ENCODE measurements at regions not wholly inside any gene's neighbourhood (a gene's known extent, or its start where the extent isn't known, plus 50 kb on each side); places are given as distances from the start of the nearest gene placed in this dataset.

DNA sequence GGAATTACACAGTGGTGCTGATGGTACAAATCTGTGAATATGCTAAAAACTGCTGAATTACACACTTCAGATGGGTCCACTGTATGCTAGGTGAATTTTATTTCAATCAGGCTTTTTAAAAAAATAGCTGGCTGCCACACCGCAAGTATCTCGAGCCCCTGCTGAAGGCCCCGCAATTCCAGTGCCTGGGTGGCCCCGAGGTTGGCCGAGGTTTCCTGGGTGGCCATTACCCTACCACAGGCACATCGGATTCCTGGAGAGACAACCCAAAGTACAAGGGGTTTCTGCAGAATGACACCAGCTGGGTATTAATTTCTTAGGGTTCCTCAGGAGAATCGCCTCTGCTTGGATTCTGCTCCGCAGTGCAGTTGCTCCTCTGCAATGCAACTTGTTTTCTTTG, 127.8 kb downstream of the C16orf95 start:
- peaks cover 5% of the 10 kb centered on the region for H3K36me3 Mint-ChIP-seq (ENCODE audit: low read depth)
- no peak overlapping the region for H3K27ac Mint-ChIP-seq
- H3K27me3 Mint-ChIP-seq (ENCODE audit: low read depth), result no peaks in the 10 kb centered on the region
- H3K4me1 Mint-ChIP-seq (ENCODE audit: low read depth), result no peaks in the 10 kb centered on the region
- CTCF ChIA-PET, result no interaction called here
- DNase-seq (no peak), ATAC-seq (no peak)
- H3K4me3 Mint-ChIP-seq, result no peak overlapping the region
- POLR2A ChIA-PET, result no interaction called here
- no peaks in the 10 kb centered on the region for H3K9me3 Mint-ChIP-seq (ENCODE audit: insufficient read depth)

GRCh38 chr16:87190288-87191230, 126.6 kb downstream of the C16orf95 start:
- H3K27ac Mint-ChIP-seq, result no peak overlapping the region
- H3K36me3 Mint-ChIP-seq (ENCODE audit: low read depth), result peaks cover 5% of the 10 kb centered on the region
- DNase-seq (no peak), ATAC-seq (no peak)
- ChIA-PET CTCF (no interaction called here), POLR2A (no interaction called here)
- H3K9me3 Mint-ChIP-seq (ENCODE audit: insufficient read depth), result no peaks in the 10 kb centered on the region
- no peaks in the 10 kb centered on the region for H3K27me3 Mint-ChIP-seq (ENCODE audit: low read depth)
- no peaks in the 10 kb centered on the region for H3K4me1 Mint-ChIP-seq (ENCODE audit: low read depth)
- no peak overlapping the region for H3K4me3 Mint-ChIP-seq

GRCh38 chr16:87192452-87193073, 124.6 kb downstream of the C16orf95 start:
- CTCF ChIA-PET, result no interaction called here
- no peaks in the 10 kb centered on the region for H3K9me3 Mint-ChIP-seq (ENCODE audit: insufficient read depth)

GRCh38 chr16:87194172-87194571, 123.0 kb downstream of the C16orf95 start:
- CTCF ChIA-PET, result no interaction called here
- no peak for ATAC-seq
- no peaks in the 10 kb centered on the region for H3K36me3 Mint-ChIP-seq (ENCODE audit: low read depth)
- no peaks in the 10 kb centered on the region for H3K27me3 Mint-ChIP-seq (ENCODE audit: low read depth)
- H3K9me3 Mint-ChIP-seq (ENCODE audit: insufficient read depth), result no peaks in the 10 kb centered on the region
- H3K4me1 Mint-ChIP-seq (ENCODE audit: low read depth), result no peaks in the 10 kb centered on the region
- POLR2A ChIA-PET, result no interaction called here
- no peak for DNase-seq
- H3K4me3 Mint-ChIP-seq, result no peak overlapping the region
- no peak overlapping the region for H3K27ac Mint-ChIP-seq

More at GRCh38 chr16:87192452-87193073, 124.6 kb downstream of the C16orf95 start:
- Mint-ChIP-seq H3K27me3 (ENCODE audit: low read depth) (no peaks in the 10 kb centered on the region), H3K4me3 (no peak overlapping the region), H3K27ac (no peak overlapping the region), H3K4me1 (ENCODE audit: low read depth) (no peaks in the 10 kb centered on the region), H3K36me3 (ENCODE audit: low read depth) (no peaks in the 10 kb centered on the region)
- ATAC-seq, result no peak
- POLR2A ChIA-PET, result no interaction called here
- DNase-seq, result no peak

- H3K4me1 Mint-ChIP-seq (ENCODE audit: low read depth), result no peaks in the 10 kb centered on the region
- ChIA-PET POLR2A (no interaction called here), CTCF (no interaction called here)
- no peaks in the 10 kb centered on the region for H3K9me3 Mint-ChIP-seq (ENCODE audit: insufficient read depth)
- DNase-seq, result no peak
- no peak overlapping the region for H3K27ac Mint-ChIP-seq
- no peak overlapping the region for H3K4me3 Mint-ChIP-seq
- H3K27me3 Mint-ChIP-seq (ENCODE audit: low read depth), result no peaks in the 10 kb centered on the region
- no peaks in the 10 kb centered on the region for H3K36me3 Mint-ChIP-seq (ENCODE audit: low read depth)
- ATAC-seq, result no peak
These were observed 122.0 kb downstream of the C16orf95 start for GRCh38 chr16:87195161-87195560.

GRCh38 chr16:87196231-87196630, 121.0 kb downstream of the C16orf95 start:
- Mint-ChIP-seq H3K27ac (no peak overlapping the region), H3K9me3 (ENCODE audit: insufficient read depth) (no peaks in the 10 kb centered on the region), H3K27me3 (ENCODE audit: low read depth) (no peaks in the 10 kb centered on the region), H3K4me1 (ENCODE audit: low read depth) (no peaks in the 10 kb centered on the region), H3K36me3 (ENCODE audit: low read depth) (no peaks in the 10 kb centered on the region), H3K4me3 (no peak overlapping the region)
- ATAC-seq (no peak), DNase-seq (no peak)
- POLR2A ChIA-PET, result no interaction called here
- CTCF ChIA-PET, result no interaction called here

DNA sequence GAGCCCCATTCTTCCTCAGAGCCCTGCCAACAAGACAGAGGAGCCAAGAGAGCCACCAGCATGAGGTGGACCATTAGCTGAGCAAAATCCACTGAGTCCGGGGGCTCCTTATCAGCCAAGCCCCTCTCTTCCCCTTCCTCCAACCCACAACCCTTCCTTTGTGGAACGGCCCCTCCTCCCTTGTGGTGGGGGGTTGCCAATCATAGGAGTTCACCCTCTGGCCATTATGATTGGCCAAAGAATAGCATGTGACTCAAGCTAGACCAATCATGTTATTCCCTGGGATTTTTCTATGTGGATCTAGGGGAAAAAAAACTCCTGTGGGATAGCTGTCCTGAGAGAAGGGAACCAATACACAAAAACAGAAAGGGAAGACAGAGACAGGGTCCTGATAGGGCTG, 120.5 kb downstream of the C16orf95 start:
- Mint-ChIP-seq H3K9me3 (ENCODE audit: insufficient read depth) (no peaks in the 10 kb centered on the region), H3K27ac (no peak overlapping the region), H3K36me3 (ENCODE audit: low read depth) (no peaks in the 10 kb centered on the region), H3K4me3 (no peak overlapping the region), H3K27me3 (ENCODE audit: low read depth) (no peaks in the 10 kb centered on the region), H3K4me1 (ENCODE audit: low read depth) (no peaks in the 10 kb centered on the region)
- ChIA-PET CTCF (no interaction called here), POLR2A (no interaction called here)
- DNase-seq (no peak), ATAC-seq (no peak)

GRCh38 chr16:87198328-87198832, 118.8 kb downstream of the C16orf95 start:
- DNase-seq (no peak), ATAC-seq (no peak)
- H3K27ac Mint-ChIP-seq, result no peak overlapping the region
- H3K9me3 Mint-ChIP-seq (ENCODE audit: insufficient read depth), result no peaks in the 10 kb centered on the region
- H3K27me3 Mint-ChIP-seq (ENCODE audit: low read depth), result no peaks in the 10 kb centered on the region
- ChIA-PET POLR2A (no interaction called here), CTCF (no interaction called here)
- no peak overlapping the region for H3K4me3 Mint-ChIP-seq
- H3K36me3 Mint-ChIP-seq (ENCODE audit: low read depth), result no peaks in the 10 kb centered on the region
- peaks cover 2% of the 10 kb centered on the region for H3K4me1 Mint-ChIP-seq (ENCODE audit: low read depth)

DNA sequence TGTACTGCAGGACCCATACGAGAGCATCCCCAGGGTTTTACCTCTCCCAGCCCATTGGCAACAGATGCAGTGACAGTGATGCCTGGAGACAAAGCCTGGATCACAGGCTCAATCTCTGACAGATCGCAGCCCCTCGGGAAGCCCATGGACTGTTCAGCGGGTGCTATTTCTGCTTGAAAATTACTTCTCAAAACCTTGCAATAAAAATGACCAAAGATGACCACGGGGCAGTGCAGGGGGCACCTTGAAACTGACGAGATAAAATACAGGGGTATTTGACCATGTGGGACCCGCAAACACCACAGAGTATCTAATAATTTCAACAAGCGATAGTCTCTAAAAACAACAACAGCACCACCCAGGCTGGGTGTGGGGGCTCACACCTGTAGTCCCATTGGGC, 118.3 kb downstream of the C16orf95 start:
- DNase-seq (no peak), ATAC-seq (no peak)
- Mint-ChIP-seq H3K27me3 (ENCODE audit: low read depth) (no peaks in the 10 kb centered on the region), H3K4me3 (no peak overlapping the region), H3K4me1 (ENCODE audit: low read depth) (peaks cover 3% of the 10 kb centered on the region), H3K36me3 (ENCODE audit: low read depth) (no peaks in the 10 kb centered on the region), H3K9me3 (ENCODE audit: insufficient read depth) (no peaks in the 10 kb centered on the region), H3K27ac (no peak overlapping the region)
- ChIA-PET CTCF (no interaction called here), POLR2A (no interaction called here)

DNA sequence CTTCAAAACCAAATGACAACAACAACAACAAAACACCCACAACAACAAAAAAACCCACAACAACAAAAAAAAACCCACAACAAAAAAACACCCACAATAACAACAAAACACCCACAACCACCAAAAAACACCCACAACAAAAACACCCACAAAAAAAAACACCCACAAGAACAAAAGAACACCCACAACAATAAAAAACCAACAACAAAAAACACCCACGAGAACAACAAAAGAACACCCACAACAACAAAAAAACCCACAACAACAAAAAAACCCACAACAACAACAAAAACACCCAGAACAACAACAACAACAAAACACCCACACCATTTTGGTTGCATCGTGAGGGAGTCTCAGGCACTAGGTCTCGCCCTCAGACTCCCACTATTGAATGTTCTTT, 117.8 kb downstream of the C16orf95 start:
- ATAC-seq, result no peak
- H3K27ac Mint-ChIP-seq, result no peak overlapping the region
- ChIA-PET CTCF (no interaction called here), POLR2A (no interaction called here)
- no peak overlapping the region for H3K4me3 Mint-ChIP-seq
- no peak for DNase-seq
- no peaks in the 10 kb centered on the region for H3K36me3 Mint-ChIP-seq (ENCODE audit: low read depth)
- no peaks in the 10 kb centered on the region for H3K9me3 Mint-ChIP-seq (ENCODE audit: insufficient read depth)
- H3K27me3 Mint-ChIP-seq (ENCODE audit: low read depth), result peaks cover 2% of the 10 kb centered on the region
- H3K4me1 Mint-ChIP-seq (ENCODE audit: low read depth), result peaks cover 3% of the 10 kb centered on the region

DNA sequence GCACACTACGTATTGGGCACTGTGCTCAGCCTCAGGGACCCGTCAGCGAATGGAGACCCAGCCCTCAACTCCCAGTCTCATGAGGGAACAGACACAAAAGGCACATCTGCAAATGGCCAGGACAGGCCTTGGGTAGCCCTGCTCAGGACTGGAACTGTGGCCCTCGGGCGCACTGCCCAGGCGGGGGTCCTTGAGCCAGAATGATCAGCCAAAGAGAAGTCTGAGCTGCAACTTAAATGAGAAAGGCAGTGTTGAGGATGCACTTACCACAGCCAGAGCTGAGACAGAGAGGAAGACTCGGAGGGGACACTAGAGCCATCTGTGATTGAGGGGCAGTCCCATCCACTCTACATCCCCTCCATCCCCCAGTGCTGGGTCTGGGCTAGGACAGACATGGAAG, 117.3 kb downstream of the C16orf95 start:
- Mint-ChIP-seq H3K4me1 (ENCODE audit: low read depth) (peaks cover 3% of the 10 kb centered on the region), H3K9me3 (ENCODE audit: insufficient read depth) (no peaks in the 10 kb centered on the region), H3K27ac (no peak overlapping the region), H3K27me3 (ENCODE audit: low read depth) (peaks cover 5% of the 10 kb centered on the region), H3K36me3 (ENCODE audit: low read depth) (no peaks in the 10 kb centered on the region), H3K4me3 (no peak overlapping the region)
- POLR2A ChIA-PET, result no interaction called here
- DNase-seq, result no peak
- no peak for ATAC-seq
- CTCF ChIA-PET, result no interaction called here

- ChIA-PET POLR2A (no interaction called here), CTCF (no interaction called here)
- Mint-ChIP-seq H3K27ac (no peak overlapping the region), H3K4me3 (no peak overlapping the region), H3K9me3 (ENCODE audit: insufficient read depth) (no peaks in the 10 kb centered on the region), H3K36me3 (ENCODE audit: low read depth) (no peaks in the 10 kb centered on the region), H3K4me1 (ENCODE audit: low read depth) (peaks cover 3% of the 10 kb centered on the region), H3K27me3 (ENCODE audit: low read depth) (peaks cover 5% of the 10 kb centered on the region)
- DNase-seq (no peak), ATAC-seq (no peak)
These were observed 116.6 kb downstream of the C16orf95 start for GRCh38 chr16:87200637-87201036.
